SH-SY5Y (cell line): ENCODE measurements at regions not wholly inside any gene's neighbourhood (a gene's known extent, or its start where the extent isn't known, plus 50 kb on each side); places are given as distances from the start of the nearest gene placed in this dataset.

ENCODE experiments used
- GATA2 ChIP-seq: IDR thresholded peaks from 2 replicates; pipeline ENCODE4 v1.6.1; 2011; ENCODE audit warnings: mild to moderate bottlenecking, low read depth, low read length
- GATA3 ChIP-seq: IDR thresholded peaks from 2 replicates; pipeline ENCODE4 v1.6.1; 2011; ENCODE audit warnings: low read depth, mild to moderate bottlenecking, low read length, moderate library complexity

DNA sequence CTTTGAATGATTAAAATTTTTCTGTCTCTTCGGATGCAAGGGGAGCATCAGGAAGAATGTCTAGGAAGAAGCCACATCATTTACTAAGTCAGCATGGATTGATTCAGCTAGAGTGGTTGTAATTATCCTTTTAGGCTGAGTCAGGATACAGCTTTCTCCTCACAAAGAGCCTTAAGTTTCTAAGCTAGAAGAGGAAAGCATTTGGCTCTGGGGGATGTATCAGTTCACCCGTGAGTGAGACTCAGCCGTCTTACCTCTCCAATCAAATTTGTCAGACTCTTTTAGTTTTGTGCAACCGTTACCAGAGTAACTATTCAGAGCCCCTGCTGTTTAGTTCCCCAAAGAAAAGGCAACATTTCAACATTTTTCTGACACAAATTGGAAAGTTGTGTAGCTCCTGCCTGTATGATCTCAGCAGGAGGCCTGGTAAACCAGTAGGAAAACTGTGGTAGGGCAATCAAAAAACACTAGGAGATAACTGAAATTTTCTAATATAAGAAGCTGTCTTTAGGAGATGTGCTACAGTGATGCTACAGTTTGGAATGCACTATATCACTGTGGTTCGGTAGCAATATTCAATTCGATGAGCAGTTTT lies 432.4 kb upstream of the LUZP2 start:
- TF ChIP-seq GATA2 = no peak
- TF ChIP-seq GATA3 = no peak
